B cell (primary cell): ENCODE measurements at regions not wholly inside any gene's neighbourhood (a gene's known extent, or its start where the extent isn't known, plus 50 kb on each side); places are given as distances from the start of the nearest gene placed in this dataset.

Source experiments
- ATAC-seq: fragments of 200-7000 bp; cut with Tn5 transposase; one replicate; pipeline ENCODE4 v1.10.0; 2021; ENCODE audit warnings: low read depth, mild to moderate bottlenecking, moderate number of reproducible peaks, moderate library complexity
- CTCF ChIA-PET: fragments of 350-600 bp; sonication (Branson Sonifier 250); formaldehyde crosslinking; loops from one replicate; lab custom pipeline; 2021; ENCODE audit warnings: antibody characterized with exemption, inconsistent platforms; lab: Charles Lee
- POLR2A ChIA-PET: fragments of 350-600 bp; sonication (Branson Sonifier 250); formaldehyde crosslinking; loops from one replicate; lab custom pipeline; 2021; ENCODE audit warnings: antibody characterized with exemption; lab: Charles Lee
- DNase-seq: peaks from one replicate; pipeline ENCODE4 v3.0.0; 2013
- H2AFZ ChIP-seq: 2 replicates; pipeline ENCODE4 v1.6.1; 2012; ENCODE audit warnings: mild to moderate bottlenecking, low read depth, low read length; ENCODE audit not compliant: insufficient read depth, poor library complexity, severe bottlenecking
- H3K27ac ChIP-seq, 2 donors: 1 replicate in 1 of 2; 2 replicates in 1 of 2; pipeline ENCODE4 v1.5.1; 2012 to 2013; ENCODE audit warnings: low read length in 2 of 2, mild to moderate bottlenecking in 2 of 2, moderate library complexity in 1 of 2
- H3K27me3 ChIP-seq, 4 experiments: fragments of 200-600 bp in 1 of 4; sonication (generic) in 1 of 4; replicated peaks in 1 of 4; 1 replicate in 2 of 4; 2 replicates in 2 of 4; pipeline versions ENCODE4 v1.6.1 to v1.7.0; 2013 to 2016; ENCODE audit warnings: low read length in 3 of 4, mild to moderate bottlenecking in 2 of 4, mixed read lengths in 1 of 4, moderate library complexity in 1 of 4; ENCODE audit not compliant: insufficient read depth in 4 of 4, control insufficient read depth in 3 of 4; ENCODE audit errors: control extremely low read depth in 1 of 4
- H3K36me3 ChIP-seq, 2 experiments: replicated peaks in 1 of 2; 1 replicate in 1 of 2; 2 replicates in 1 of 2; pipeline versions ENCODE4 v1.6.1 to v1.7.1; 2013; ENCODE audit warnings: low read length in 1 of 2; ENCODE audit not compliant: insufficient read depth in 2 of 2, control insufficient read depth in 1 of 2; ENCODE audit errors: control extremely low read depth in 1 of 2, extremely low read depth in 1 of 2
- H3K4me1 ChIP-seq, 2 donors: fragments of 200-600 bp in 1 of 2; sonication (generic) in 1 of 2; 1 replicate in 1 of 2; 2 replicates in 1 of 2; pipeline versions ENCODE4 v1.5.1 to v1.6.1; 2013 to 2017; ENCODE audit warnings: low read length in 2 of 2; ENCODE audit not compliant: control insufficient read depth in 2 of 2, insufficient read depth in 2 of 2
- H3K4me2 ChIP-seq: replicated peaks from 2 replicates; pipeline ENCODE3; 2012; ENCODE audit warnings: mild to moderate bottlenecking, low read depth, low read length; ENCODE audit not compliant: poor library complexity, severe bottlenecking
- H3K4me3 ChIP-seq, 5 experiments: fragments of 200-600 bp in 1 of 5; sonication (generic) in 1 of 5; 1 replicate in 3 of 5; 2 replicates in 2 of 5; pipeline versions ENCODE4 v1.5.1 to v1.7.0; 2011 to 2016; ENCODE audit warnings: low read length in 4 of 5, mild to moderate bottlenecking in 4 of 5, low read depth in 2 of 5, control low read depth in 1 of 5, moderate library complexity in 1 of 5; ENCODE audit not compliant: insufficient read depth in 1 of 5; ENCODE audit errors: control extremely low read depth in 1 of 5, extremely low read depth in 1 of 5
- H3K79me2 ChIP-seq: fragments of 200-600 bp; sonication (generic); one replicate; pipeline ENCODE4 v1.6.0; 2016; ENCODE audit warnings: low read length; ENCODE audit not compliant: control insufficient read depth, insufficient read depth
- H3K9ac ChIP-seq: fragments of 200-600 bp; sonication (generic); 2 replicates; pipeline ENCODE4 v1.6.1; 2017; ENCODE audit warnings: mild to moderate bottlenecking, low read length, moderate library complexity
- H3K9me3 ChIP-seq, 3 donors: one replicate each; pipeline versions ENCODE4 v1.6.1 to v1.7.1; 2013; ENCODE audit warnings: low read length in 2 of 3; ENCODE audit not compliant: control insufficient read depth in 2 of 3, insufficient read depth in 1 of 3; ENCODE audit errors: control extremely low read depth in 1 of 3
- H4K20me1 ChIP-seq: 2 replicates; pipeline ENCODE4 v1.6.0; 2012; ENCODE audit warnings: mild to moderate bottlenecking, low read length; ENCODE audit not compliant: insufficient read depth, control insufficient read depth, poor library complexity, severe bottlenecking
- H3K27ac Mint-ChIP-seq: one replicate; pipeline ENCODE4 v1.8.0; 2021; ENCODE audit warnings: mixed read lengths
- H3K27me3 Mint-ChIP-seq: one replicate; pipeline ENCODE4 v1.8.0; 2021; ENCODE audit warnings: mixed read lengths
- H3K4me1 Mint-ChIP-seq: one replicate; pipeline ENCODE4 v1.8.0; 2021; ENCODE audit warnings: mixed read lengths
- H3K4me3 Mint-ChIP-seq: one replicate; pipeline ENCODE4 v1.8.0; 2021; ENCODE audit warnings: mixed read lengths
- H3K9me3 Mint-ChIP-seq: one replicate; pipeline ENCODE4 v1.8.0; 2022; ENCODE audit warnings: mixed read lengths; ENCODE audit not compliant: insufficient read depth
- EZH2 ChIP-seq: IDR thresholded peaks from 2 replicates; pipeline ENCODE4 v1.6.1; 2012; ENCODE audit warnings: borderline replicate concordance, low read depth, mild to moderate bottlenecking, moderate library complexity, low read length; ENCODE audit not compliant: insufficient read depth, poor library complexity, severe bottlenecking
- WGBS: methylation state at CpG from one replicate; pipeline ENCODE4 v1.1.5; 2013; ENCODE audit warnings: missing lambda C conversion rate; ENCODE audit not compliant: insufficient coverage; 5-methylcytosine and 5-hydroxymethylcytosine counted together
- intact Hi-C: fragments of 100-400 bp; cut with micrococcal nuclease; formaldehyde crosslinking; loops from one replicate; pipeline ENCODE4 v1.10.0; 2022
- TF ChIP-seq, protein P1 (sequence below): fragments of 200-600 bp; IDR thresholded peaks from one replicate; pipeline ENCODE4 v1.8.0; 2022; ENCODE audit warnings: antibody characterized with exemption, mild to moderate bottlenecking

DNA sequence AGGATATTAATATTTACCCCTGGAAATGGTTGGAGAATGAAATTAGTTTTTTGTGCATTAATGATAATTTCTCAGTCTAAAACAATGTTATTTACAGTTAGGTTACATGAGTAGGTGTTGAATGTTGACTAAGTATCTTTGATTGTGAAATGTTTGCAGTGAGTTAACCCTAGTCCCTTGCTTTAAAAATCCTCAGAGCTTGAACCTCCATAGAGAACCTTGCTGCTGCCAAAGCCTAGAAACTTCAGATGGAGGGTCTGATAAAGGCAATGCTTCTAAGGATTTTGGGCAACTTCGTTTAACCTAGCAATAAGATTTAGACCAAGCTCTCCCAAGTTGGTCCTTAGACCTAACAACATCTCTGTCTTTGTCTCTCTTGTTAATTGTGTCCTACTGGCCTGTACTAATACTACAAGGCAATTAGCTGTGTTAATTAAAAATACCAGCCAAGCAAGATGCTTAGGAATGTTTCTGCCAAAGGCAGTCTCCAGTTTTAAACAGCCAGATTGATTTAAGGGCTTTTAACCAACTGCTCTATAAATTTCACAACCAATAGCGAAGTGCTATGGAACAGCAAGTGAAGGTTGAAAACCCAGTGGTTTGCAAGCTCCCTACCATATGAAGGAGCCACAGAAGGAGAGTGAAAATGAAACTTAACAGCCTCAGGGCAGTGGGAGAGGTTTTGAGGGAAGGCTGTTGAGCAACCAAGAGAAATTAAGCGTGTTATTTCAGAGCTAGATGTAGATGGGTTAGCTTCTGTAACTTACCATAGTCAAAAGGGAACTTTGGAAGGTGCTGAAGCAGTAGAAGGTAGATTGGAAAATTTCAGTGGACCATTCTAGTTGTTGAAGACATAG lies 295.9 kb upstream of the ANO5 start:
- H3K27ac Mint-ChIP-seq = no peak overlapping the region
- no peaks in the 10 kb centered on the region for H3K27me3 ChIP-seq
- ChIA-PET POLR2A (no interaction called here), CTCF (no interaction called here)
- H3K9me3 Mint-ChIP-seq = peaks cover 3% of the 10 kb centered on the region
- no peak overlapping the region for H3K9ac ChIP-seq
- intact Hi-C loops = no loop called here
- no peaks in the 10 kb centered on the region for H3K36me3 ChIP-seq
- 50% methylated on average over 1 of the region's 3 CpGs for WGBS
- no peaks in the 10 kb centered on the region for H3K4me1 Mint-ChIP-seq
- no peak overlapping the region for H3K4me3 Mint-ChIP-seq
- DNase-seq (no peak), ATAC-seq (no peak)
- H3K4me2 ChIP-seq = no peak overlapping the region
- no peaks in the 10 kb centered on the region for H3K27me3 Mint-ChIP-seq
- no peaks in the 10 kb centered on the region for H4K20me1 ChIP-seq
- H3K79me2 ChIP-seq = no peaks in the 10 kb centered on the region
- H2AFZ ChIP-seq = no peak overlapping the region
- H3K4me3 ChIP-seq = no peak overlapping the region
- no peak overlapping the region for H3K27ac ChIP-seq
- no peaks in the 10 kb centered on the region for H3K4me1 ChIP-seq
- H3K9me3 ChIP-seq = no peaks in the 10 kb centered on the region
- no peak for TF ChIP-seq EZH2
- TF ChIP-seq, protein P1, sequence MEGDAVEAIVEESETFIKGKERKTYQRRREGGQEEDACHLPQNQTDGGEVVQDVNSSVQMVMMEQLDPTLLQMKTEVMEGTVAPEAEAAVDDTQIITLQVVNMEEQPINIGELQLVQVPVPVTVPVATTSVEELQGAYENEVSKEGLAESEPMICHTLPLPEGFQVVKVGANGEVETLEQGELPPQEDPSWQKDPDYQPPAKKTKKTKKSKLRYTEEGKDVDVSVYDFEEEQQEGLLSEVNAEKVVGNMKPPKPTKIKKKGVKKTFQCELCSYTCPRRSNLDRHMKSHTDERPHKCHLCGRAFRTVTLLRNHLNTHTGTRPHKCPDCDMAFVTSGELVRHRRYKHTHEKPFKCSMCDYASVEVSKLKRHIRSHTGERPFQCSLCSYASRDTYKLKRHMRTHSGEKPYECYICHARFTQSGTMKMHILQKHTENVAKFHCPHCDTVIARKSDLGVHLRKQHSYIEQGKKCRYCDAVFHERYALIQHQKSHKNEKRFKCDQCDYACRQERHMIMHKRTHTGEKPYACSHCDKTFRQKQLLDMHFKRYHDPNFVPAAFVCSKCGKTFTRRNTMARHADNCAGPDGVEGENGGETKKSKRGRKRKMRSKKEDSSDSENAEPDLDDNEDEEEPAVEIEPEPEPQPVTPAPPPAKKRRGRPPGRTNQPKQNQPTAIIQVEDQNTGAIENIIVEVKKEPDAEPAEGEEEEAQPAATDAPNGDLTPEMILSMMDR = no peak

DNA sequence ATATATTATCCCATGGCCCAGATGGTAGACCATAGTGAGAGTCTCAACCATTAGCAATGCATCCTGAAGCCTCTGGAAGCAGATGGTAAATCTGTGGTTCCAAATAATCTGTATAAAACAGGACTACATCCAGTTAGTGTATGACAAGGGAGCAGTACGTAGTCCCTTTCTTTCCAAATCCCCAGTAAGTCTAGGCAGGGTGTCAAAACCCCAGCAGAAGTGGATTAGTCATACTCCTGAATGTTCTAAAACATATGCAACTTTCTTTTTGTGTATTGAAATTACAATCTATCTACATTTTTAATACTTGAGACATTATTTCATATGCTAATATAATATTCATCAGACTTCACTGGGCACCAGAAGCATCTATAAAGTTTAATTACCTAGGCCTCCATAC lies 295.1 kb upstream of the ANO5 start:
- no peaks in the 10 kb centered on the region for H3K27me3 ChIP-seq
- no peak for ATAC-seq
- H3K4me2 ChIP-seq = no peak overlapping the region
- CTCF ChIA-PET = no interaction called here
- no peaks in the 10 kb centered on the region for H3K36me3 ChIP-seq
- Mint-ChIP-seq H3K27ac (no peak overlapping the region), H3K27me3 (no peaks in the 10 kb centered on the region), H3K4me1 (no peaks in the 10 kb centered on the region), H3K4me3 (no peak overlapping the region), H3K9me3 (peaks cover 3% of the 10 kb centered on the region)
- no peak overlapping the region for H2AFZ ChIP-seq
- no peaks in the 10 kb centered on the region for H3K4me1 ChIP-seq
- H4K20me1 ChIP-seq = no peaks in the 10 kb centered on the region
- H3K9me3 ChIP-seq = no peaks in the 10 kb centered on the region
- H3K27ac ChIP-seq = no peak overlapping the region
- no CpG with 5 or more reads among the region's 1 CpG for WGBS
- no peak overlapping the region for H3K9ac ChIP-seq
- no peaks in the 10 kb centered on the region for H3K79me2 ChIP-seq
- no peak for DNase-seq
- no peak overlapping the region for H3K4me3 ChIP-seq
- no peak for TF ChIP-seq EZH2
- TF ChIP-seq, protein P1 = no peak
- intact Hi-C loops = no loop called here
- POLR2A ChIA-PET = no interaction called here
